NCI-H82 treated with DMSO at 0.1 percent for 48 hours (cell line): ENCODE measurements at regions not wholly inside any gene's neighbourhood (a gene's known extent, or its start where the extent isn't known, plus 50 kb on each side); places are given as distances from the start of the nearest gene placed in this dataset.
"Not testable (repeated sequence)": the region's sequence is repeated elsewhere in the genome, so short reads cannot be mapped to it uniquely, and the experiment has no call there.

Source experiments
- DNase-seq: peaks from one replicate; lab custom pipeline; 2025; ENCODE audit not compliant: unreplicated experiment; lab: John Stamatoyannopoulos, UW

DNA sequence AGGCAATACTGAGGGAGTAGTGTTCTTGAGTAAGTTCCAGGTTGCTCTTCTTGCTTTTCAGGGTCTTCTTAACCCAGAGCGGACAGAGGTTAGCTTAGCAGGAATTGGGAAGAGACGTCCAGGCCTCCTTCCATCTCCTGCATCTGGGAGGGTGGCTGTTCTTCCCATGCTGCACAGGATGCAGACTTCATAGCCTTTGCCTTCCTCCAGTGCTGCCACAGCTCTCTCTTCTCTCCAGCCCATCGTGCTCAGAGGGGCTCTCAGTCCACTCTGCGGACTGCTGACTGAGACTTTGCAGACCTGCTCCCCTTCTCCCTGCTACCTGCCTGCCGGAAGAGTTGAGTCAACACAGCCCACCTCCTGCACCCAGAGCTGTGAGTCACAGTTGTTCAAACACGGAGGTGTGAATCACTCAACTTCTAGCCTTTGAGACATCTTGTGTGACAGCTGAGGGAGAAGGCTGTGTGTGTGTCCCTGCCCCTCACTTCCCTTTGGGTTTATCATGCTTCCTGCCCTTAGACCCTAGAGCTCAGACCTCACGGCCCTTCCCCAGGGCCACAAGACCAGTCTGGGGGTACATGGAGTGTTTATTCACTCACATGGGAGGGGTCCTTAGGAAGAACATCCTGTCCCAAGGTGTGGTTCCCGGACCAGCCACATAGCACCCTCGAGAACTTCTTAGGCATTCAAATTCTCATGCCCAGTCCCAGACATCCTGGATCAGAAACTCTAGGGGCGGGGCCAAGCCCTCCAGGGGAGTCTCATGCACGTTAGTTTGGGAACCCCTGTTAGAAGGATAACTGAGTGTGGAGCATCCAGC lies 158.3 kb upstream of the CACNA1E start:
- DNase-seq, result no peak

DNA sequence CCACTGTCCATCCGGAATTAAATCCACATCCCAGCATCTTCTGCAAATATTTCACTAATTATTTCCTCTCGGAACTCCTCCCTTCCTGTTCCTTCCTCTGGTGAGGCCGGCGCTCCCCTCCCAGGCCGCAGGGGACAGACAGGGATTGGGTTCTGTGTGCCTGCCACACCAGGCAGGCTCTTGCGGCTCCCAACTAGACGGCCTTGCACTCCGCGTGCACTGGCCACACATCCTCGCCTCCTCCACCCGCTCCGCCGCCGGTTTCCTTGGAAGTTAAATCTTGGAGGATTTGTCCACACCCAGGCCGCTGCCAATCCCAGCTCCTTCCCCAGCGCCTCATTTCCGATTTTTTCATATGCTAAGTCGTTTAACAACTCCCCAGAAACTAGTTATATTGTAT lies 157.6 kb upstream of the CACNA1E start:
- DNase-seq, result not testable (repeated sequence)

DNA sequence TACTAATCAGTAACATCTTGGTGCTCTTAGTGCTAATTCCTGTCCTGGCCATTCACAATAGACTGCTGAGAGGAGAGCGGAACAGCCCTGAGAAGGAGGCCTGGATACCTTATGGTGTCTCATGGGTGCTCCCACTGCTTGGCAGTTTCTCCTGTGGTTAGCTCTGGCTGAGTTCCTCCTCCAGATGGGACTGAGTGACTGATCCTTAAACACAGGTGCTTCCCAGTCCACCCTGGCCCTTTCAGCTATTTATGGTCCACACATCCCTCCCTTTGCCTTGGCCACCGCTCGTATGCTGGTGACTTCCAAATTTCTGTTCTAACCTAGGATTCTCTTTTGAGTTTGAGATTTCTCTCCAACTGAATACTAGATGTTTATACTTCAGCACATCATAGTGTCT lies 157.0 kb upstream of the CACNA1E start:
- no peak for DNase-seq

DNA sequence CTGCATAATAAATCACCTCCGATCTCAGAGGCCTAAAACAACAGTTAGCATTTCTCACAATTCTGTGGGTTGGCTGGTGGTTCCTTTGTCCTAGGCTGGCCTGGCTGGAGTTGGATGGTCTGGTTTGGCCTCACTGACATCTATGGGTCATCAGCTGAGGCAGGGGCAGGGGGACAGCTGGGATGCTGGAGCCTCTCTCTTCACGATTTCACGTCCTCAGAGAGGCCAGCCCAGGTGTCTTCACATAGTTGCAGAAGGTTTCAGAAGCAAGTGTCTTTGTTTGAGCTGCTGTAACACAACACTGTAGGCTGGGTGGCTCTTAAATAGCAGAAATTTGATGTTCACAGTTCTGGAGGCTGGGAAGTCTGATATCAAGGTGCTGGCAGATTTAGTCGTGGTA lies 155.5 kb upstream of the CACNA1E start:
- DNase-seq, result no peak

GRCh38 chr1:181334724-181335123 lies 148.6 kb upstream of the CACNA1E start:
- DNase-seq, result no peak

- no peak for DNase-seq
Observed at GRCh38 chr1:181335631-181336030, 147.7 kb upstream of the CACNA1E start.

GRCh38 chr1:181341026-181341632 lies 142.2 kb upstream of the CACNA1E start:
- no peak for DNase-seq

DNA sequence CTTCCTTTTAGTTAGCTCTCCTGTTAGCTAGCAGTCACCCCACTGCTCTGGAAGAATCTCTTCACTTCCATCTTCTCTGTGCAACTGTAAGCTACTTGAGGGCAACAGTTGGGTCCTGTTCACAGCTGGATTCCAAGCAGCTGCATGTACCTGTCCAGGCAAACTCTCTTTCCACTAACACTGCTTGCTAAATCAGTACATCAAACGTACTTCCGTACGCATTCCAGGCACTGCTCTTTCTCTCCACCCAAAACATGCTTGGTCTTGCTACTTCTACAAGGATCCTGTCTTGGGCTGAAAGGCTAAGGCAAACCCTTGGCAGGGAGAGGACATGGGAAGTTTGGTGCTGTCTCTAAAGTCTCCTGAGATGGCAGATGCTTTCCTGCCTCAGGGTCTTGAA lies 139.2 kb upstream of the CACNA1E start:
- no peak for DNase-seq

- no peak for DNase-seq
Observed at GRCh38 chr1:181345146-181345545, 138.2 kb upstream of the CACNA1E start.

- no peak for DNase-seq
Observed at GRCh38 chr1:181347495-181348390, 135.6 kb upstream of the CACNA1E start.

DNA sequence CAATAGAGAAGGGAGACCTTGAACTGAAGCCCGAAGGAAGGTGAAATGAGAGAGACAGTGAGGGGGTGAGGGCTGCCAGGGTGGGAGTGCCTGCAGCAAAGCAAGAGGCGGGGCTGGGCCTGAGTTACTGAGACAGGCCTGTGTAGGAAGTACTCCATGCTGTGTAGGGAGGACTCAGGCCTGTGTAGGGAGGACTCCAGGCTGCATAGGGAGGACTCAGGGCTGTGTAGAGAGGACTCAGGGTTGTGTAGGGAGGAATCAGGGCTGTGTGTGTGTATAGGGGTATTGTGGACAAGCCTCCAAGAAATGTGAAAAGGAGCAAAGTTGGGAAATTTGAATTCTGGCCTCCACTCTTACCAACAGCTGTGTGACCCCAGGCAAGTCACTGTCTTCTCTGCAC lies 133.8 kb upstream of the CACNA1E start:
- no peak for DNase-seq

DNA sequence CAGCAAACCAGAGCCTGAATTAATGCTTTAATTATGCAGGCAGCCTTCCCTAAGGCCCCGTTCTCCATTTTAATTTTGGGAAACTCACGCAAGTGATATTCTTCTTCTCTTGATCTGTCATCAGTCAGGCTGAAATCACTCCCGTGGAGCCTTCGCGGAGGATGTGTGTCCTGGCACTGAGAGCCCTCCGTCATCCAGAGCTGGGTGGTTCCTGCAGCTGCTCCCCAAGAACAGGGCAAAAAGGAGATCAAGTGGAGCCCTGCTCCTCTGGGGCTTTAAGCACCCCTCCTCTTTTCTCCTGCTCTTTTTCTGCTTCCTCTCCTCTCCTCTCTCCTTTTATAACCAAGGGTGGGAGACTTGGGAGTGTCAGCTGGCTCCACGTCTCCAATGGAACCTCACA lies 133.2 kb upstream of the CACNA1E start:
- no peak for DNase-seq

- DNase-seq, result no peak
Observed at GRCh38 chr1:181351740-181352139, 131.6 kb upstream of the CACNA1E start.

DNA sequence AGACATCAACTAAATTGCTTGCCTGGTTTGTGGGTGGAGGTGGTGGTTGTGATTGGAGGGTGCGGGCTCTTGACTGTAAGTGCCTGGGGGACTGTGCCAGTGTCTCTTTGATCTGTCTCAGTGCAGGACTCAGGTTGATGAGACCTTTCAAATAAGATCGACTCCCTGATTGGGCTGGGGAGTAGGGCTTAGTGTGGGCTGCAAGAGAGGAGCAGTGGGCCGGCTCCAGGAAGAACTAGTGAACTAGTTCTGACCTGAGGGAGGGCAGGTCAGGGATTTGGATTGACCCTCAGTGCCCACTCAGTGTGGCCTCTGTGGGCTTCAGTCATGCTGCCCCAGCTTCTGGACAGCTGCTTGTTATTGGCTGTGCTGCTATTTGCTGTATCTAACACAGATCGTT lies 130.6 kb upstream of the CACNA1E start:
- no peak for DNase-seq

GRCh38 chr1:181353526-181353925 lies 129.8 kb upstream of the CACNA1E start:
- no peak for DNase-seq

- DNase-seq, result no peak
Observed at GRCh38 chr1:181354865-181355264, 128.5 kb upstream of the CACNA1E start.

DNA sequence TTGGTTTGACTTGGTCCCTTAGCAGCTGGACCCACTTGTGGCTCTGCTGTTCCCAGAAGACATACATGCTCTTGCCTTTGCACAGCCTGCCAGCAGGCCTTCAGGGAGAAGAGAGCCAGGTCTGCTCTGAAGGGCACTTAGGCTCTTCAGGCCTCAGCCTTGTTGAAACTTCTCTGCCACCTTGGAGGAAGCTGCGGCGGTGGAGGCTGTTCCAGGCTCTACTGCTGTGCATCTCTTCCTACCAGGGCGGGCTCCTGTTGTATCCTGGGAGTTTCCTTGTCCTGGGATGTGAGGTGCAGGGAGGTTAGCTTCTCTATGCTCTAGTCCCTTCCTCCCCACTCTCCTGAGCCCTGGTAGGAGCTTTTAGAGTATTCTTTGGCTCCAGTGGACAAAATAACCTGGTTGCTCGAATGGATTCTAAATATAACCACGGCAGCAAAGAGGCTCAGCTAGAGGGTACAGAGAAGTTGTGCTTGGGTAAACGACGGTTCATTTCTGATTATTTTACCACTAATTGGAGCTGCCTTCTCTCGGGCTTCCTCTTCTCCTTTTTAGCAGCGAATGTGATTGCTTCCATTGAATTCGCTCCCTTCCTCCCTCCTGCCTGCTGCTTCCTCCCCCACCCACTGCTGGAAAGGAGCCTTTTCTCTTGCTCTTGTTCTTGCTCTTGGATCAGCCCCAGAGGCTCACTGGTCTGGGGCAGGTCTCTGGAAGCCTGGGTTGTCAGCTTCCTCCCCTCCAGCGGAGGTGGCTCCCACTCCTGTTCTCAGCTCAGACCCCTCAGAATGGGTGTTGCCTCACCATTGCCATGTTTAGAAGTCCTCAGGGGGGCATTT lies 126.6 kb upstream of the CACNA1E start:
- no peak for DNase-seq

DNA sequence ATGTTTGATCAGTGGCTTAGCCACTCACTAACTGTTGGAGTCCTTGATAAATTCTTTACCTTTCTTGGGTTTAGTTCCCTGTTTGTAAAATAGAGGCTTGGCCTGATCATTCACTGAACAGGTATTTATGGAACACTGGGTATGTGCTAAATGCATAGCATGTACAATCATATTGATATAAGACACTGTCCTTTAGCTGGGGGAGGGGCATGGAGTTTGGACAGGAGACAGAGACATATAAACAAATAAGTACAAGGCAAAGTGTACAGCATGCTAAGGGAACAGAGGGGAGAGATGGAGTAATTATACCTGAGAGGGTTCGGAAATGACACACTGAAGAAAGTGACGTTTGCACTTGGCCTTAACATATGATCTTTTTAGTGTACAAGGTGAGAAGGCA lies 124.3 kb upstream of the CACNA1E start:
- no peak for DNase-seq

DNA sequence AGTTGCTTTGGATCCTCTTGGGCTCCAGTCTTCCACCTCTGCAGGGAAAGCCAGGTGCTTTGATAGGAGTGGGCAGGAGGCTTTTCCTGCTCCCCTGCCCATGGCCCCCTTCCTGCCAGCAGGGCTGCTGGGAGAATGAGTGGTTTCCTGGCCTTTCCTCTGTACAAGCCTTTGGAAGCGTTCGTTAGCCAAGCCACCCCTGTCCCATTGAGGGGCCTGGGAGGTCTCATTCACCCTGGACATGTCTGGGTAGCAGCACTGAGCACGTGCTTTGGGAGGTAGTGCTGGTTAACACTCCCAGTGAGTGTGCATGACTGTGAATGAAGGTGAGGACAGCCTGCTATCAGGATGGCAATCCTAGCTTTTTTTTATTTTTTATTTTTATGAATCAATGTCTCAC lies 118.5 kb upstream of the CACNA1E start:
- DNase-seq, result no peak

- DNase-seq, result no peak
Observed at GRCh38 chr1:181366910-181367309, 116.4 kb upstream of the CACNA1E start.

DNA sequence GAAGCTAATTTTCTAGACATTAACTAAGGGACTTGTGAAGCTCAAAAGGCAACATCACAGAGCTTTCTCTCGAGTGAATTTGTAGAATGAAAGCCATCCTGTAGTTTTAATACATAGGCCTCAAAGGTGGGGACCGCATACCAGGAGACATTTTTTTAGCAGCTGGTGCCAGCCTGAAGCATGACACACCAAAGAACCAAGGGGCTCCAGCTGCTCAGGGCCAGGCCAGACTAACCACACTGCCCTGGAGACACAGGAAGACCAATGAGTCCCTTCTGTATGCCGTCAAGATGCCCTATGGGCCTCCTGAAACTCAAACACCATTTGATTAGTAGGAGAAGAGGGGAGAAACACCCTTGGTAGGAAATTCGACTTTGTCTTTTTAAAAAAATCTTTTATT lies 113.9 kb upstream of the CACNA1E start:
- no peak for DNase-seq
